HEK293 (cell line): ENCODE measurements at regions not wholly inside any gene's neighbourhood (a gene's known extent, or its start where the extent isn't known, plus 50 kb on each side); places are given as distances from the start of the nearest gene placed in this dataset.
A peak's percentile ranks its signal among the peaks of the same experiment; 100 is the strongest.

Source experiments
- CTCF ChIA-PET: fragments of 350-600 bp; formaldehyde crosslinking; extraction: SDS; loops from one replicate; lab custom pipeline; 2021; ENCODE audit warnings: antibody characterized with exemption; lab: Yijun Ruan, JAX
- POLR2A ChIA-PET: fragments of 300-600 bp; formaldehyde crosslinking; extraction: SDS; loops from one replicate; lab custom pipeline; 2020; ENCODE audit warnings: antibody characterized with exemption, inconsistent platforms; lab: Yijun Ruan, JAX
- H3K27ac ChIP-seq: fragments of 200-500 bp; sonication (Bioruptor generic); 2 replicates; pipeline ENCODE4 v1.5.1; 2014; ENCODE audit warnings: low read depth, low read length, control low read depth, inconsistent platforms; ENCODE audit errors: extremely low read depth
- H3K36me3 ChIP-seq, 2 experiments: fragments of 200-500 bp in 1 of 2; sonication (Bioruptor generic) in 1 of 2; 1 replicate in 1 of 2; 2 replicates in 1 of 2; pipeline ENCODE4 v1.5.1; 2014 to 2017; ENCODE audit warnings: inconsistent platforms in 2 of 2, low read length in 2 of 2; ENCODE audit not compliant: control insufficient read depth in 2 of 2, insufficient read depth in 1 of 2
- H3K4me1 ChIP-seq: fragments of 200-500 bp; sonication (Bioruptor generic); 2 replicates; pipeline ENCODE4 v1.5.1; 2014; ENCODE audit warnings: mild to moderate bottlenecking, low read length, inconsistent platforms; ENCODE audit not compliant: control insufficient read depth, insufficient read depth
- H3K4me3 ChIP-seq: 2 replicates; pipeline ENCODE4 v1.5.1; 2011; ENCODE audit warnings: low read depth, mild to moderate bottlenecking, control low read depth, low read length, moderate library complexity
- H3K9me3 ChIP-seq: fragments of 200-500 bp; sonication (Bioruptor generic); 2 replicates; pipeline ENCODE4 v1.5.1; 2014; ENCODE audit warnings: low read depth, low read length, inconsistent platforms; ENCODE audit not compliant: control insufficient read depth, insufficient read depth
- CTCF ChIP-seq: fragments of 450-650 bp; formaldehyde crosslinking; IDR thresholded peaks from 2 replicates; pipeline ENCODE4 v1.5.1; 2016; ENCODE audit warnings: missing biosample characterization, missing genetic modification characterization
- EGR2 ChIP-seq: fragments of 450-650 bp; formaldehyde crosslinking; IDR thresholded peaks from 2 replicates; pipeline ENCODE4 v1.5.1; 2016; ENCODE audit warnings: low read depth, missing biosample characterization, missing genetic modification characterization
- GLI4 ChIP-seq: fragments of 450-650 bp; formaldehyde crosslinking; IDR thresholded peaks from 2 replicates; pipeline ENCODE4 v1.5.1; 2016; ENCODE audit warnings: missing biosample characterization, missing genetic modification characterization
- HIC1 ChIP-seq: fragments of 450-650 bp; formaldehyde crosslinking; IDR thresholded peaks from 2 replicates; pipeline ENCODE4 v1.5.1; 2016; ENCODE audit warnings: missing biosample characterization, missing genetic modification characterization
- HOXC10 ChIP-seq: sonication (generic); formaldehyde crosslinking; IDR thresholded peaks from 2 replicates; pipeline ENCODE4 v1.8.1; 2023; ENCODE audit warnings: mild to moderate bottlenecking, missing genetic modification reagents
- KLF16 ChIP-seq: fragments of 450-650 bp; formaldehyde crosslinking; IDR thresholded peaks from 2 replicates; pipeline ENCODE4 v1.5.1; 2017; ENCODE audit warnings: missing biosample characterization, missing genetic modification characterization
- KLF8 ChIP-seq: fragments of 450-650 bp; formaldehyde crosslinking; IDR thresholded peaks from 2 replicates; pipeline ENCODE4 v1.5.1; 2016; ENCODE audit warnings: missing biosample characterization, missing genetic modification characterization
- SETDB1 ChIP-seq: IDR thresholded peaks from one replicate; pipeline ENCODE4 v1.6.1; 2017; ENCODE audit warnings: mild to moderate bottlenecking, low read length, moderate library complexity, mixed read lengths; ENCODE audit not compliant: insufficient read length
- YY2 ChIP-seq: fragments of 450-650 bp; formaldehyde crosslinking; IDR thresholded peaks from 2 replicates; pipeline ENCODE4 v1.5.1; 2016; ENCODE audit warnings: missing biosample characterization, missing genetic modification characterization
- ZBTB11 ChIP-seq: fragments of 450-650 bp; formaldehyde crosslinking; conservative IDR thresholded peaks from 2 replicates; pipeline ENCODE4 v1.5.1; 2016; ENCODE audit warnings: low read depth, missing biosample characterization, missing genetic modification characterization
- ZBTB17 ChIP-seq: fragments of 450-650 bp; formaldehyde crosslinking; IDR thresholded peaks from 2 replicates; pipeline ENCODE4 v1.5.1; 2016; ENCODE audit warnings: missing biosample characterization, missing genetic modification characterization
- ZBTB20 ChIP-seq: fragments of 450-650 bp; formaldehyde crosslinking; IDR thresholded peaks from 2 replicates; pipeline ENCODE4 v1.5.1; 2016; ENCODE audit warnings: missing biosample characterization, missing genetic modification characterization
- ZBTB44 ChIP-seq: fragments of 450-650 bp; IDR thresholded peaks from 2 replicates; pipeline ENCODE4 v1.5.1; 2018; ENCODE audit warnings: missing biosample characterization, mild to moderate bottlenecking, missing genetic modification characterization
- ZBTB48 ChIP-seq: fragments of 450-650 bp; formaldehyde crosslinking; IDR thresholded peaks from 2 replicates; pipeline ENCODE4 v1.5.1; 2016; ENCODE audit warnings: missing biosample characterization, missing genetic modification characterization
- ZBTB6 ChIP-seq: fragments of 450-650 bp; formaldehyde crosslinking; IDR thresholded peaks from 2 replicates; pipeline ENCODE4 v1.5.1; 2017; ENCODE audit warnings: missing biosample characterization, missing genetic modification characterization
- ZBTB7A ChIP-seq: fragments of 450-650 bp; formaldehyde crosslinking; IDR thresholded peaks from 2 replicates; pipeline ENCODE4 v1.5.1; 2016; ENCODE audit warnings: low read depth, missing biosample characterization, missing genetic modification characterization
- ZFHX2 ChIP-seq: fragments of 450-650 bp; formaldehyde crosslinking; conservative IDR thresholded peaks from 2 replicates; pipeline ENCODE4 v1.5.1; 2016; ENCODE audit warnings: missing biosample characterization, missing genetic modification characterization
- ZNF169 ChIP-seq: fragments of 450-650 bp; formaldehyde crosslinking; IDR thresholded peaks from 2 replicates; pipeline ENCODE4 v1.5.1; 2016; ENCODE audit warnings: missing biosample characterization, missing genetic modification characterization
- ZNF175 ChIP-seq: fragments of 450-650 bp; formaldehyde crosslinking; IDR thresholded peaks from 2 replicates; pipeline ENCODE4 v1.5.1; 2016; ENCODE audit warnings: missing biosample characterization, missing genetic modification characterization
- ZNF292 ChIP-seq: fragments of 450-650 bp; formaldehyde crosslinking; IDR thresholded peaks from 2 replicates; pipeline ENCODE4 v1.5.1; 2016; ENCODE audit warnings: low read depth, missing biosample characterization, missing genetic modification characterization, borderline replicate concordance
- ZNF354C ChIP-seq: fragments of 450-650 bp; formaldehyde crosslinking; IDR thresholded peaks from 2 replicates; pipeline ENCODE4 v1.5.1; 2016; ENCODE audit warnings: missing biosample characterization, missing genetic modification characterization, low read depth, borderline replicate concordance
- ZNF37A ChIP-seq: fragments of 450-650 bp; IDR thresholded peaks from 2 replicates; pipeline ENCODE4 v1.5.1; 2018; ENCODE audit warnings: missing biosample characterization, missing genetic modification characterization
- ZNF394 ChIP-seq: fragments of 450-650 bp; formaldehyde crosslinking; IDR thresholded peaks from 2 replicates; pipeline ENCODE4 v1.5.1; 2016; ENCODE audit warnings: missing biosample characterization, missing genetic modification characterization, mild to moderate bottlenecking, moderate library complexity, borderline replicate concordance
- ZNF585B ChIP-seq: fragments of 450-650 bp; formaldehyde crosslinking; IDR thresholded peaks from 2 replicates; pipeline ENCODE4 v1.5.1; 2016; ENCODE audit warnings: missing biosample characterization, missing genetic modification characterization
- ZNF596 ChIP-seq: fragments of 450-650 bp; IDR thresholded peaks from 2 replicates; pipeline ENCODE4 v1.5.0; 2018; ENCODE audit warnings: missing biosample characterization, mild to moderate bottlenecking, missing genetic modification characterization, moderate library complexity
- ZNF624 ChIP-seq: fragments of 450-650 bp; formaldehyde crosslinking; IDR thresholded peaks from 2 replicates; pipeline ENCODE4 v1.5.1; 2017; ENCODE audit warnings: missing biosample characterization, missing genetic modification characterization
- ZNF768 ChIP-seq: fragments of 450-650 bp; formaldehyde crosslinking; IDR thresholded peaks from 2 replicates; pipeline ENCODE4 v1.5.1; 2018; ENCODE audit warnings: missing biosample characterization, mild to moderate bottlenecking, missing genetic modification characterization
- ZNF777 ChIP-seq: fragments of 450-650 bp; formaldehyde crosslinking; IDR thresholded peaks from 2 replicates; pipeline ENCODE4 v1.5.1; 2017; ENCODE audit warnings: missing biosample characterization, missing genetic modification characterization, borderline replicate concordance
- ZSCAN23 ChIP-seq: fragments of 450-650 bp; formaldehyde crosslinking; IDR thresholded peaks from 2 replicates; pipeline ENCODE4 v1.5.1; 2016; ENCODE audit warnings: missing biosample characterization, missing genetic modification characterization

GRCh38 chr6:21664314-21665109, 71.0 kb downstream of the SOX4 start (continued):
- TF ChIP-seq ZNF394 (tag by site-specific recombination) (peak; percentile 13; the same call in 1 of the 2 replicates), ZBTB20 (tag by site-specific recombination) (no peak), HOXC10 (CRISPR knock-in tag) (no peak), CTCF (tag by site-specific recombination) (no peak), KLF16 (tag by site-specific recombination) (no peak), ZBTB11 (peak; percentile 40; the same call in 1 of the 2 replicates), ZNF292 (tag by site-specific recombination) (no peak), GLI4 (tag by site-specific recombination) (no peak), SETDB1 (no peak), ZNF37A (tag by site-specific recombination) (no peak), ZNF768 (tag by site-specific recombination) (no peak), ZNF175 (tag by site-specific recombination) (no peak), KLF8 (peak; percentile 22; the same call in 1 of the 2 replicates), ZNF585B (tag by site-specific recombination) (no peak), ZNF169 (no peak), ZBTB7A (tag by site-specific recombination) (no peak), ZNF596 (tag by site-specific recombination) (no peak), ZBTB6 (no peak), ZSCAN23 (no peak), ZBTB48 (tag by site-specific recombination) (no peak), ZNF354C (tag by site-specific recombination) (no peak)

- ChIA-PET POLR2A (interaction anchor here (1.2 kb wide), 1 partner anchor 71 kb away, joined by 8 read pairs; the partner anchor contains the start of gene SOX4), CTCF (no interaction called here)
- H3K9me3 ChIP-seq, result no peaks in the 10 kb centered on the region
- H3K4me3 ChIP-seq, result peak overlapping the region; percentile 50; the same call in 1 of the 2 replicates
- H3K4me1 ChIP-seq, result peaks cover 8% of the 10 kb centered on the region
- H3K27ac ChIP-seq, result no peak overlapping the region
- H3K36me3 ChIP-seq, result no peaks in the 10 kb centered on the region
- TF ChIP-seq ZBTB44 (tag by site-specific recombination) (no peak), YY2 (no peak), ZNF624 (tag by site-specific recombination) (no peak), ZBTB17 (tag by site-specific recombination) (no peak), EGR2 (tag by site-specific recombination) (no peak), ZNF777 (no peak), ZFHX2 (tag by site-specific recombination) (no peak), HIC1 (tag by site-specific recombination) (no peak)
Observed at GRCh38 chr6:21665110-21665391, 71.5 kb downstream of the SOX4 start.
